WI38 (cell line): ENCODE measurements at regions not wholly inside any gene's neighbourhood (a gene's known extent, or its start where the extent isn't known, plus 50 kb on each side); places are given as distances from the start of the nearest gene placed in this dataset.

Source experiments
- H3K4me3 ChIP-seq: 2 replicates; pipeline ENCODE4 v1.5.1; 2011; ENCODE audit warnings: low read depth, mild to moderate bottlenecking, control low read depth, low read length
- CTCF ChIP-seq: IDR thresholded peaks from 2 replicates; pipeline ENCODE4 v1.5.1; 2012; ENCODE audit warnings: low read depth, mild to moderate bottlenecking, control low read depth, low read length

DNA sequence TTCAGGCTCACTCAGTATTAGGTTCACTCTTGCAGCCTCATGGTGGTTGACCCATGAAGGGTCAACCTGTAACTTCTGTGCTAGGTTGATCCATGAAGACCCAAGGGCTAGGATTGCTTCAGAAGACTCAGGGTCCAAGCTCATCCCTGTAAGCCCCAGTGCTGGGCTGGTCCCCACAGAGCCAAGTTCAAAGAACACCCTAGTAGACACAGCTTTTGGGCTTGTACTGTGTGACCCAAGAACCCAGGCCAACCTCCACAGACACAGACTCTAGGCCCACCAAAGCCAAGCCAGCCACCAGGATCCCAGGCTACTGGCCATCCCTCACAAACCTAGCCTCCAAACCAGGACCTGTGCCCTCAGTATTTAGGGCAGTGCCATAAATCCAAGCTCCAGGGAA, 1020.6 kb downstream of the SLC16A7 start:
- TF ChIP-seq CTCF = no peak
- no peak overlapping the region for H3K4me3 ChIP-seq

- no peak overlapping the region for H3K4me3 ChIP-seq
- TF ChIP-seq CTCF = no peak
Observed at GRCh38 chr12:60630796-60631195, 1035.0 kb downstream of the SLC16A7 start.

- no peak overlapping the region for H3K4me3 ChIP-seq
- no peak for TF ChIP-seq CTCF
Observed at GRCh38 chr12:60644076-60644475, 1048.2 kb downstream of the SLC16A7 start.

GRCh38 chr12:60666895-60667294, 1071.1 kb downstream of the SLC16A7 start:
- TF ChIP-seq CTCF = no peak
- H3K4me3 ChIP-seq = no peak overlapping the region

GRCh38 chr12:60672949-60673348, 1077.1 kb downstream of the SLC16A7 start:
- TF ChIP-seq CTCF = no peak
- H3K4me3 ChIP-seq = no peak overlapping the region

- no peak overlapping the region for H3K4me3 ChIP-seq
- TF ChIP-seq CTCF = no peak
Observed at GRCh38 chr12:60684988-60685655, 1089.3 kb downstream of the SLC16A7 start.

- no peak overlapping the region for H3K4me3 ChIP-seq
- no peak for TF ChIP-seq CTCF
Observed at GRCh38 chr12:60689137-60689536, 1093.3 kb downstream of the SLC16A7 start.
